Activated CD4-positive, alpha-beta T cell treated with anti-CD3 and anti-CD28 coated beads, Interleukin-2, amount 10 ng/mL, durations not matched to agents 7 days and 5 days (primary cell): ENCODE measurements at regions not wholly inside any gene's neighbourhood (a gene's known extent, or its start where the extent isn't known, plus 50 kb on each side); places are given as distances from the start of the nearest gene placed in this dataset.
"Not testable (repeated sequence)": the region's sequence is repeated elsewhere in the genome, so short reads cannot be mapped to it uniquely, and the experiment has no call there.

Experiments
- CTCF ChIA-PET: fragments of 350-600 bp; sonication (Branson Sonifier 250); formaldehyde crosslinking; loops from one replicate; lab custom pipeline; 2021; ENCODE audit warnings: antibody characterized with exemption; lab: Charles Lee
- POLR2A ChIA-PET: fragments of 350-600 bp; sonication (Branson Sonifier 250); formaldehyde crosslinking; loops from one replicate; lab custom pipeline; 2021; ENCODE audit warnings: antibody characterized with exemption; lab: Charles Lee
- DNase-seq: peaks from one replicate; pipeline ENCODE4 v3.0.0-alpha.2; 2020
- H3K27ac Mint-ChIP-seq: one replicate; pipeline ENCODE4 v1.8.0; 2021; ENCODE audit warnings: mild to moderate bottlenecking, moderate library complexity, mixed read lengths
- H3K27me3 Mint-ChIP-seq: one replicate; pipeline ENCODE4 v1.8.0; 2021; ENCODE audit warnings: mixed read lengths
- H3K36me3 Mint-ChIP-seq: one replicate; pipeline ENCODE4 v1.8.0; 2021; ENCODE audit warnings: low read depth, mixed read lengths
- H3K4me1 Mint-ChIP-seq: one replicate; pipeline ENCODE4 v1.8.0; 2021; ENCODE audit warnings: mixed read lengths
- H3K4me3 Mint-ChIP-seq: one replicate; pipeline ENCODE4 v1.8.0; 2021; ENCODE audit warnings: mild to moderate bottlenecking, moderate library complexity, mixed read lengths
- H3K9me3 Mint-ChIP-seq: one replicate; pipeline ENCODE4 v1.8.0; 2021; ENCODE audit warnings: mixed read lengths

DNA sequence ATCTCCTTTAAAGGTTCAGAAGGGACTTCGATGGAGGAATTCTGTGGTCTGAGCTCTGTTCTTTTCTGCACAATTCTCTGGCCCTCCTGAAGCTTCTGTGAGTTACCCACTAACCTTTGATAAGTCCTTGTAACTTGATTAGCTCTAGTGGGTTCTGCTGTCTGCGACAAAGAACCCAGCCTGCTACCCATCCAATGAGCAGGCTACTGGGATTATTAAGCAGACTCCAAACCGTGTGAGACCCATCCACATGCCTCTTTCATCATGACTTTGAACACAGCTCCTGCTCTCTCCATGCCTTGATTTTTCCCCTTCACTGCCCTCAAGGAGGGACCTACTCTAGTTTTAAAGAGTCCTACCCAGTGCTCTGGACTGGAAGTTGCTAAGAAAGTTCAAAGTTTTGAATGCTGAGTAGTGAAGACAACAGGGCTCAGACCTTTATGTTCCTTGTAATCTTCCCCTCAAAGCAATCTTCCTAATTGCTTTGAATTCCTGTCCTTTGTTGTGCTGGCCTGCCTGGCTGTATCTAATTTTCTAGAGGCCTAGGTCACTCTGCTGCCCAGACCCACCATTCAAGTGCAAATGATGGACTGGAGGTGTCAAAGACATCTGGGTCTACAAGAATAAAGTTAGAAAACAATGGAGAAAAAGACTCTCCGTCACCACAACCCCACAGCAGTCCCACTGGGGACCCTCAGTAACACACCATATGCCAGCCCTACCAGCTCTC is 146.9 kb downstream of the RHOU start:
- CTCF ChIA-PET: interaction anchor here (1.0 kb wide), 1 partner anchor 24 kb away, joined by 3 read pairs; no protein-coding TSS in a partner anchor
- Mint-ChIP-seq H3K4me1 (no peaks in the 10 kb centered on the region), H3K9me3 (peaks cover 11% of the 10 kb centered on the region), H3K36me3 (peaks cover 4% of the 10 kb centered on the region), H3K27me3 (no peaks in the 10 kb centered on the region), H3K27ac (no peak overlapping the region), H3K4me3 (no peak overlapping the region)
- POLR2A ChIA-PET: no interaction called here
- DNase-seq: no peak

DNA sequence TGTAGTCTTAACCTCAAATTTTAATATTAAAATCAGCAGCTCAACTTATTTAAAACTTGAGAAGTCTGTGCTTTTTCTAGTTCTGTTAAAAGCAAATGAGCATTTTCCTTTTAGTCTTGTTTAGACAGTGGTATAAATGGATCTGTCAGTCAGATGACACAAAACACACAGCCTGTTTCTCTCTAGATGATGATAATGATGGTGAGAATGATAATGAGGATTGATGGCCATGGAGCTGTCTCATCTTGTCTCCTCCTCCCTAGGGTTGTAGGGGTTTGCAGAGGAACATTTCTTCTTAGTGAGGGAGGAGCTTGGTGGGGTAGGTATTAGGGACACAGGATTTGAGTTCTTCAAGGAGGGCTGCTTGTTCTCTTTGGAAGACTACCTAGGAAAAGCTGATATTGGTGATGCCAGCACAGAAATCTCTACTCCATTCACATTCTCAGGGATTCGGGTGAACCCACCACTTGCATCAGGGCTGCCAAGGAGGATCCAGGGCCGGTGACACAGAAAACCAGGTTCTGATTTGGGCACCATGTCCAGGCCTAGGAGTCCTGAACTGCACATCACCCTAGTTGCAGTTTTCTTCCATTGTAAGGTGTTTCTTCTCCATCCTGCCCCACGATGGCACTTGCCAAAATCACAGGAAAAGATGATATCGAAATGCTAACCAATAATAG is 147.6 kb downstream of the RHOU start:
- DNase-seq: no peak

DNA sequence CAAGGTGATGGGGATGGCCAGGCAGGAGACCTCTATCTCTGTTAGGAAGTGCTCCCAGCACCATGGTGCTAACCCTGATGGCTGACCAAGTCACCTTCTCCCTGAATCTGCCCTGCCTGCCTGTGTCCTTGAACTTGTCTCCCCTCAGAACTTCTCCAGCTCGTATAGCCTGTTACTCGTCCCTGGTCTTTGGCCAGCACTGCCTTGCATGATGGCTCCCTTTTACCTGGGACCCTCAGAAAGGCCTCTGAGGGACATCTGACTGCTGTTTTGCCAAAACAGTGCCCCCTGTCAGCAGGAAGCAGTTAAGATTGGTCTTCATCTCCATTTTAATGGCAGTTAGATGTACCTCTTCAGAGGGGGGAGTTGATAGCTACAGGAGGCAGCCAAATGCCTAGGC is 148.3 kb downstream of the RHOU start:
- Mint-ChIP-seq H3K4me1 (no peaks in the 10 kb centered on the region), H3K27me3 (no peaks in the 10 kb centered on the region), H3K9me3 (peaks cover 11% of the 10 kb centered on the region), H3K27ac (no peak overlapping the region), H3K36me3 (peaks cover 4% of the 10 kb centered on the region), H3K4me3 (no peak overlapping the region)
- no peak for DNase-seq
- POLR2A ChIA-PET: no interaction called here
- CTCF ChIA-PET: no interaction called here

More for the DNA sequence above, 147.6 kb downstream of the RHOU start:
- CTCF ChIA-PET: no interaction called here
- Mint-ChIP-seq H3K27me3 (no peaks in the 10 kb centered on the region), H3K4me1 (no peaks in the 10 kb centered on the region), H3K36me3 (peaks cover 4% of the 10 kb centered on the region), H3K9me3 (peaks cover 11% of the 10 kb centered on the region), H3K4me3 (no peak overlapping the region), H3K27ac (no peak overlapping the region)
- POLR2A ChIA-PET: no interaction called here

DNA sequence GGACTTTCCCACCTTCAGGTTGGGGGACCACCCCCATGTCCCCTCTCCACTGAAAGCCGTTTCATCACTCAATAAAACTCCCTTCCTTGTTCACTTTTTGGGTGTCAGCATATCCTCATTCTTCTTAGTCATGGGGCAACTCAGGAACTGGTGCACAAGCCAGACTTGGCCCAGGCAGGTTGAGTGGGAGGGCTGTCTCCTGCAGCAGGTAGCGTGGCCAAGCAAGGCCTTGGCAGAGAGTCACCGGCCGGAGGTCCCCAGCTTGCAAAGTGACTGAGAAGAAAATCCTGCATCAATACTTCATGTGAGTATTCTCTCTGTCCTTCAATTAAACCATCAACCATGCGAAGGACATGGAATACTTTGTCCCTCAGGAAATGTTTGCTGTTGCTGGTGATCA is 148.9 kb downstream of the RHOU start:
- ChIA-PET POLR2A (no interaction called here), CTCF (no interaction called here)
- Mint-ChIP-seq H3K9me3 (peaks cover 12% of the 10 kb centered on the region), H3K27me3 (no peaks in the 10 kb centered on the region), H3K27ac (no peak overlapping the region), H3K4me1 (peaks cover 2% of the 10 kb centered on the region), H3K36me3 (peaks cover 4% of the 10 kb centered on the region), H3K4me3 (no peak overlapping the region)
- no peak for DNase-seq

DNA sequence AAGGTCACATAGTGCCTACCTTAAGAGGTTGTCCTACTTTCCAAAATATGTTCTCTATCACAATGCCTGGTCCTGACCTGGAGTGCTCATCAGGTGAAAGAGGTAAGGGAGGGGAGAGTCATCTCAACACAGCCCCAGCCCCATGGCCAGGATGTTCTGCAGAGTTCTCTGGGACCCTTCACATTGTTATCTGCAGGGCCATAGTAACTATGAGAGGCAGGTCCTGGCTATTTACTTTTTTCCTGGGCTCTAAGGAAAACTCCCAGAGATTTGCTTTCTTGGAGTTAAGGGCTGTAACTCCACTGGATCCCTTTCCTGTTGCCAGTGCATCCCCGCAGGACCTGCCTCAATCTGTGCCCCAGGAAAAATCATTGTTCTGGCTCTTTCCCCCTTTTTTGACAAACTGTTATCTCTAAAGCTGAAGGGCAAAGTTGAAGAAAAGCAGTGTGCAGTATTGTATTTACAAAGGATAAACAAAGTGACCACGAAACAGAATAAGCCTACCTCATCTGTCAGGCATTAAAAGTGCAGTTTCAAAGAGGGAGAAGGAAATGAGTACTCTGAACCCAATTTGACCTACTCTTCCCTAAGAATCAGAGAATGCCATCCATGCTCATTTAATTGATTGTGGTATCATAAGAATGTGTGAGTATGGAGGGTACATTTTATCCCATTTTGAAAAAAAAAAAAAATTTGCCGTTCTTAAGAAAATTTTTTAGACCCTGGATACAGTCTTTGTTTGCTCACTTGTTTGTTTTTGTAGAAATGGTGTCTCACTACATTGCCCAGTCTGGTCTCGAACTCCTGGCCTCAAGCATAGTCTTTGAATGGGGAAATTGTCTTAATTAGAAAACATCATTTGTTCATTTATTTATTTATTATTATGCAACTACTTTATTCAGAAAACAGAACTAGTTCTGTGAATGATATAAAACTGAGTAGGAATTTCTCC is 149.6 kb downstream of the RHOU start:
- H3K4me3 Mint-ChIP-seq: no peak overlapping the region
- H3K36me3 Mint-ChIP-seq: peaks cover 4% of the 10 kb centered on the region
- H3K27ac Mint-ChIP-seq: no peak overlapping the region
- peaks cover 14% of the 10 kb centered on the region for H3K9me3 Mint-ChIP-seq
- no peaks in the 10 kb centered on the region for H3K27me3 Mint-ChIP-seq
- DNase-seq: no peak
- ChIA-PET CTCF (interaction anchor here (1.3 kb wide), 1 partner anchor 14 kb away, joined by 5 read pairs; no protein-coding TSS in a partner anchor), POLR2A (no interaction called here)
- peaks cover 9% of the 10 kb centered on the region for H3K4me1 Mint-ChIP-seq

DNA sequence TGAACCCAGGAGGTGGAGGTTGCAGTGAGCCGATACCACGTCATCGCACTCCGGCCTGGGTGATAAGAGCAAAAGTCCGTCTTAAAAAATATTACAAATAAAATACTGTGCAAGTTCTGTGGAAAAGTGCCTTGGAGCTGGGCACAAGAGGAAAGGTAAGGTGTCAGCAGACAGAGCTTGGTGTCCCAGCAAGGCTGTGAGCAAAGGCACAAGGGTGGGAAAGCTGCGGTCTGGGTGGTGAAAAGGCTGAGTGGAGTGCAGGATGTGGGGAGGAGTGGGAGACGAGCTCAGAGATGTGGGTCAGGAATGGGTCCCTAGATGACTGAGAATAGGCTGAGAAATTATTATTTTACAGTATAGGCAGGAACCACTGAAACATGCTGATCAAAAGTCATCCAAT is 150.6 kb downstream of the RHOU start:
- Mint-ChIP-seq H3K27me3 (no peaks in the 10 kb centered on the region), H3K4me3 (no peak overlapping the region), H3K9me3 (peaks cover 14% of the 10 kb centered on the region), H3K27ac (no peak overlapping the region), H3K36me3 (peaks cover 4% of the 10 kb centered on the region), H3K4me1 (peaks cover 18% of the 10 kb centered on the region)
- DNase-seq: no peak
- ChIA-PET POLR2A (no interaction called here), CTCF (interaction anchor here (1.3 kb wide), 1 partner anchor 15 kb away, joined by 5 read pairs; no protein-coding TSS in a partner anchor)

DNA sequence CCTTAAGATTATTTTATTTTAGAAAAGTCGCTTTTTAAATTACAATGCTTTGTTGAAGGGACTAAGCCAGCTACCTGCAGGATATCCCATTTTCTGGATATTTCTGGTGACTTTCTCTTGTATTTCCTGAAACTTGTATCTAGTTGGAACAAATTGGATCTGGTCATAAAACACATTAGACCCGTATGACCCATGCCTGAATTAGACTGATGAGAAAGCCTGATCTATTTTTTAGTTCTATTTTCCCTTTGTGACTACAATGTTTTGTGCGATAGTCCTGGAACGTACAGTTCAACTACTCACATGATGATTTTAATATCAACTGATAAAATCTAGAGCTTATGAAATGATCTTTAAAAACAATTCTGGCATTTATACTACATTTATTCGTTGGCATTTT is 151.8 kb downstream of the RHOU start:
- POLR2A ChIA-PET: no interaction called here
- peaks cover 18% of the 10 kb centered on the region for H3K4me1 Mint-ChIP-seq
- CTCF ChIA-PET: no interaction called here

DNA sequence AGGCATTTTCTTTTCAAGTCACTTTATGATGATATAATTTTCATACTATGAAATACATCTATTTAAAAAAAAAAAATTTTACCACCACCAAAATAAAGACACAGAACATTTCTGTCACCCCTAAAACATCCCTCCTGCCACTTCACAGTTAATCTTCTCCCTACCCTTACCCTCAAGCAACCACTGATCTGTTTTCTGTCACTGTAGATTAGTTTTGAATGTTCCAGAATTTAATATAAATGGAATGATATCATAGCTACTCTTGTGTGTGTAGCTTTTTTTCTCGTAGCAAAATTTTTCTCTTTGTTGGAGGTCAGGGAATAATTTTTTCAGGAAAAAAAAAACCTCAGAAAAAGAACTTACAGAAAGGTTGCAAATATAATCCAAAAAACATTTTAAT is 152.7 kb downstream of the RHOU start:
- H3K4me3 Mint-ChIP-seq: no peak overlapping the region
- ChIA-PET CTCF (no interaction called here), POLR2A (no interaction called here)
- DNase-seq: no peak
- H3K4me1 Mint-ChIP-seq: peaks cover 18% of the 10 kb centered on the region
- H3K27ac Mint-ChIP-seq: no peak overlapping the region
- H3K27me3 Mint-ChIP-seq: no peaks in the 10 kb centered on the region
- H3K36me3 Mint-ChIP-seq: peaks cover 4% of the 10 kb centered on the region
- H3K9me3 Mint-ChIP-seq: peaks cover 14% of the 10 kb centered on the region

More for the DNA sequence above, 151.8 kb downstream of the RHOU start:
- peaks cover 14% of the 10 kb centered on the region for H3K9me3 Mint-ChIP-seq
- no peak overlapping the region for H3K4me3 Mint-ChIP-seq
- H3K27me3 Mint-ChIP-seq: no peaks in the 10 kb centered on the region
- peaks cover 4% of the 10 kb centered on the region for H3K36me3 Mint-ChIP-seq
- no peak overlapping the region for H3K27ac Mint-ChIP-seq
- DNase-seq: no peak

DNA sequence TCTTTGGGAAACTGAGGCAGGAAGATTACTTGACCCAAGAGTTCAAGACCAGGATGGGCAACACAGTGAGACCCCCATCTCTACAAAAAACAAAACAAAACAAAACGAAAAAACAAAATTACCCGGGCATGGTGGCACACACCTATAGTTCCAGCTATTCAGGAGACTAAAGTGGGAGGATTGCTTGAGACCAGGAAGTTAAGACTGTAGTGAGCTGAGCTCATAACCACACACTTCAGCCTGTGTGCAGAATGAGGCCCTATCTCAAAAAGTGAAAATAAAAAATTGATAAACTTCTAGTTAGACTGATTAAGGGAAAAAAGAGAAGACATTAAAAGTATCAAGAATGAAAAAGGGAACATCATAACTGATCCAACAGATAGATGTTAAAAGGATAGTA is 154.0 kb downstream of the RHOU start:
- no peaks in the 10 kb centered on the region for H3K36me3 Mint-ChIP-seq
- H3K4me1 Mint-ChIP-seq: peaks cover 18% of the 10 kb centered on the region
- no peak for DNase-seq
- ChIA-PET POLR2A (no interaction called here), CTCF (no interaction called here)
- H3K27me3 Mint-ChIP-seq: no peaks in the 10 kb centered on the region
- no peak overlapping the region for H3K27ac Mint-ChIP-seq
- no peak overlapping the region for H3K4me3 Mint-ChIP-seq
- H3K9me3 Mint-ChIP-seq: peaks cover 5% of the 10 kb centered on the region

DNA sequence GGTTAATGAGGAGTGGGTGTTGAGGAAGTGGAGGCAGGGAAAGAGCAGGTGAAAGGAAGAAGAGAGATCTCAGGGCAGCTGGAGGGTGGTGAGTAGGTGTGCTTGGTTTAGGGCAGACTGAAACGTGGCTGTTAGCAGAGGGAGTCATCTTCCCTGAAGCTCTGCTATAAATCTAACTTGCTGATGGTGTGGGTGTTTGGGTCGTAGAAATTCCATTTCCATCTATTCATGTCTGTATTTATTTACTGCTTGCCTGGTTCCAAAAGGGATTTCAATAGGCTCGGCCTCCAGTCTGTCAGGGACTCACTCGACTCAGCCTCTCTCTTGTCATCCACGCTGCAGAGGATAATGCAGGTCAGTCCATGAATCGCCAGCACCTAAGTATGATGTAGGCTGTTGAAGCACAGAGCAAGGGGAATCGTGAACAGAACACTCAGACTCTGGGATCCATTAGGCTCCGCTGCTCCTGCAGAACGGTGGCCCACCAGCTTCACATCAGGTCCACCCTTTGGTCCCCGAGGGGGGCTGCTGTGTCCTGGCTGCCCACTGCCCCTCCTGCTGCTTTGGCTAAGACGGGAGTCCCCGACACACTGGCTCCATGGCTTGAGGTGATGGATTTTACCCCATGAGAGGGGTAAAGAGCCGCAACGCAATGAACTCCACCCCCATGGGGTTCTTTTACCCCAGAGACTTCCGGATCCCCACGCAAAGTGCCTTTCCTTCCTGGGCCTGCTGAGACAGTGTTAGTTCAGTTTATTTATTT is 156.2 kb downstream of the RHOU start:
- POLR2A ChIA-PET: no interaction called here
- Mint-ChIP-seq H3K27me3 (no peaks in the 10 kb centered on the region), H3K4me3 (no peak overlapping the region), H3K36me3 (no peaks in the 10 kb centered on the region), H3K9me3 (peaks cover 3% of the 10 kb centered on the region), H3K27ac (no peak overlapping the region), H3K4me1 (peaks cover 18% of the 10 kb centered on the region)
- DNase-seq: no peak
- CTCF ChIA-PET: no interaction called here

DNA sequence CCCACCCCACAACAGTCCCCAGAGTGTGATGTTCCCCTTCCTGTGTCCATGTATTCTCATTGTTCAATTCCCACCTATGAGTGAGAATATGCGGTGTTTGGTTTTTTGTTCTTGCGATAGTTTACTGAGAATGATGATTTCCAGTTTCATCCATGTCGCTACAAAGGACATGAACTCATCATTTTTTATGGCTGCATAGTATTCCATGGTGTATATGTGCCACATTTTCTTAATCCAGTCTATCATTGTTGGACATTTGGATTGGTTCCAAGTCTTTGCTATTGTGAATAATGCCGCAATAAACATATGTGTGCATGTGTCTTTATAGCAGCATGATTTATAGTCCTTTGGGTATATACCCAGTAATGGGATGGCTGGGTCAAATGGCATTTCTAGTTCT is 156.9 kb downstream of the RHOU start:
- H3K4me3 Mint-ChIP-seq, DNase-seq, H3K27me3 Mint-ChIP-seq, CTCF ChIA-PET, H3K27ac Mint-ChIP-seq, H3K36me3 Mint-ChIP-seq, POLR2A ChIA-PET, H3K9me3 Mint-ChIP-seq: not testable (repeated sequence)
- H3K4me1 Mint-ChIP-seq: peaks cover 18% of the 10 kb centered on the region

DNA sequence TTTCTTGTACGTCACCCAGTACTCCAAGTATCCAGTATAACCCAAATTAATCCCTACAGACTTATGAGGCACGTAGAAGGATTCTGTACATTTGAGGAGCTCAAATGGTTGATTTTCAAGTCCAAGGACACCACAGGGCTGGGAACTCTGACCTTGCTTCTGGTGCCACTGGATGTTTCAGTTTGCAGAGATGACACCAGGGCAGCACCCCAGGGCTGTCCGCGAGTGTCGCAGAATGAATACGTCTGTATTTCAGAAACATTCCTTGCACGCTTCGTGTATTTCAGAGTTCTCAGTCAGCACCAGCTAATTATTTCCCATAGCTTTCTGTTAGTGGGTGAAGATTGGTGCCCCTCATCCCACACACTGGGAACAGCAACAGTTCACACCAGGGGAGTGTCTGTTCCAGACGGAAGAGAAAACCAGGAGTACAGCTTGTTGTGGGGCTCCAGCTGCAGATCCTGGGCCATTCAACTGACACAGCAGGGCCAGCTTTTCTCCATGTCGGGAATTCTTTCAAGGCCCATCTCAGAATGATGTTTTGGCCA is 159.2 kb downstream of the RHOU start:
- Mint-ChIP-seq H3K4me1 (peaks cover 13% of the 10 kb centered on the region), H3K36me3 (no peaks in the 10 kb centered on the region), H3K4me3 (no peak overlapping the region), H3K9me3 (no peaks in the 10 kb centered on the region), H3K27me3 (no peaks in the 10 kb centered on the region), H3K27ac (no peak overlapping the region)
- no peak for DNase-seq
- ChIA-PET CTCF (no interaction called here), POLR2A (no interaction called here)
